ENCODE measurements at regions not wholly inside any gene's neighbourhood (a gene's known extent, or its start where the extent isn't known, plus 50 kb on each side); places are given as distances from the start of the nearest gene placed in this dataset.
"Not testable (repeated sequence)": the region's sequence is repeated elsewhere in the genome, so short reads cannot be mapped to it uniquely, and the experiment has no call there.

DNA sequence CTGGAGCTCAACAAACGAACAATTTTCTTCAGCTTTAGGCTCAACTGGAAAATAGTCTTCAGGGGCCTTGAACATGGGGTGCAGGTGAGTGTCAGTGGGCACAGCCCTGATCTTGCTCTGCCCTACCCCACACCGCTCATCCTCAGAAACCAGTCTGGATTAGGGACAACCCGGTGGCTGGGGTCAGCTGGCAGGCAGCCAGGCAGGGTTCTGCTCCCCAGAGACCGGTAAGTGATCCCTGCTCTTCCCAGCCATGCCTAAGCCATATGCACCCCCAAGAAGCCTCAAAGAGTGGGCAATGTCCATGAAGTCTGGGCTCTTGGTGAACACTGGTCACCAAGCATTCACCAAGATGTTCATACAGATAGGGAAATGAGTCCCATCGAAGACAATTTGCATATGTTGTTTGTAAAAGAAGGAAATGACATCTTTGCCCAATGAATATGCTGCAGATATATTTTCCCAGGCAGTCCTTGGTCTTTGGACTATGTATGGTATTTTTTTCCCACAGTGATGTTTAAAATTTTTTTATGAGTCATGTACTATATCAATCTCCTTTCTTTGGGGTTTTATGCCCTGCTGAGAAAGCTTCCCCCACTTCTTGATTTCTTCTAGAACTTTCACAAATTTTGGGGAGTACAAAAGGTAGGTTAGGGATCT, 63.9 kb upstream of the VASH1 start:
- DNase-seq (ENCODE audit: extremely low read depth, low read depth), result no peak

GRCh38 chr14:76698191-76698590, 63.1 kb upstream of the VASH1 start:
- DNase-seq (ENCODE audit: extremely low read depth, low read depth), result no peak

DNA sequence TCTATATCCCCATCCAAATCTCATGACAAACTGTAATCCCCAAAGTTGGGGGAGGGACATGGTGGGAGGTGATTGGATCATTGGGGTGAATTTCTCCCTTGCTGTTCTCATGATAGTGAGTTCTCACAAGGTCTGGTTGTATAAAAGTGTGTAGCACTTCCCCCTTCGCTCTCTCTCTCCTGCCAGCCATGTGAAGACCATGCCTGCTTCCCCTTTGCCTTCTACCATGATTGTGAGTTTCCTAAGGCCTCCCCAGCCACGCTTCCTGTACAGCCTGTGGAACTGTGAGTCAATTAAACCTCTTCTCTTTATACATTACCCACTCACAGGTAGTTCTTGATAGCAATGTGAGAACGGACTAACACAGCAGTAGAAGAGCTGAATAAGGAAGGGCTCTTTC, 62.6 kb upstream of the VASH1 start:
- DNase-seq (ENCODE audit: extremely low read depth, low read depth), result no peak

- no peak for DNase-seq (ENCODE audit: extremely low read depth, low read depth)
Observed at GRCh38 chr14:76699209-76699938, 61.9 kb upstream of the VASH1 start.

- no peak for DNase-seq (ENCODE audit: extremely low read depth, low read depth)
Observed at GRCh38 chr14:76699939-76700590, 61.2 kb upstream of the VASH1 start.

- DNase-seq (ENCODE audit: extremely low read depth, low read depth), result no peak
Observed at GRCh38 chr14:76701436-76701835, 59.8 kb upstream of the VASH1 start.

GRCh38 chr14:76701981-76702380, 59.3 kb upstream of the VASH1 start:
- no peak for DNase-seq (ENCODE audit: extremely low read depth, low read depth)

- DNase-seq (ENCODE audit: extremely low read depth, low read depth), result no peak
Observed at GRCh38 chr14:76705214-76705613, 56.1 kb upstream of the VASH1 start.

DNA sequence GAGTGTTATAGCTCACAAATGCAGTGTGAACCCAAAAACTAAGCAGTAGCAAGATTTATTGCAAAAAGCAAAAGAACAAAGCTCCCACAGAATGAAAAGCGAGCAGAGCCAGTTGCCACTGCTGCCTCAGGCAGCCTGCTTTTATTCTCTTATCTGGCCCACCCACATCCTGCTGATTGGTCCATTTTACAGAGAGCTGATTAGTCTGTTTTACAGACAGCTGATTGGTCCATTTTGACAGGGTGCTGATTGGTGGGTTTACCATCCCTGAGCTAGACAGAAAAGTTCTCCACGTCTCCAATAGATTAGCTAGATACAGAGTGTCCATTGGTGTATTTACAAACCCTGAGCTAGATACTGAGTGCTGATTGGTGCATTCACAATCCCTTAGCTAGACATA, 55.1 kb upstream of the VASH1 start:
- not testable (repeated sequence) for DNase-seq (ENCODE audit: extremely low read depth, low read depth)

- DNase-seq (ENCODE audit: extremely low read depth, low read depth), result no peak
Observed at GRCh38 chr14:76706811-76707210, 54.5 kb upstream of the VASH1 start.

GRCh38 chr14:76708028-76708427, 53.2 kb upstream of the VASH1 start:
- DNase-seq (ENCODE audit: extremely low read depth, low read depth), result no peak

GRCh38 chr14:76708771-76709170, 52.5 kb upstream of the VASH1 start:
- no peak for DNase-seq (ENCODE audit: extremely low read depth, low read depth)

GRCh38 chr14:76710056-76711010, 50.9 kb upstream of the VASH1 start:
- peak; percentile 51 for DNase-seq (ENCODE audit: extremely low read depth, low read depth)
